WTC11 (cell line): ENCODE measurements at regions not wholly inside any gene's neighbourhood (a gene's known extent, or its start where the extent isn't known, plus 50 kb on each side); places are given as distances from the start of the nearest gene placed in this dataset.

Source experiments
- ATAC-seq: fragments of 200-7000 bp; cut with Tn5 transposase; 2 replicates; pipeline ENCODE4 v1.10.0; 2021; ENCODE audit warnings: mild to moderate bottlenecking, moderate library complexity
- CTCF ChIA-PET: fragments of 300-600 bp; sonication (Branson Sonifier 250); formaldehyde crosslinking; loops from one replicate; lab custom pipeline; 2021; ENCODE audit warnings: antibody characterized with exemption; lab: Charles Lee
- POLR2A ChIA-PET: fragments of 350-600 bp; sonication (Branson Sonifier 250); formaldehyde crosslinking; loops from one replicate; lab custom pipeline; 2021; ENCODE audit warnings: antibody characterized with exemption; lab: Charles Lee
- DNase-seq: peaks from one replicate; pipeline ENCODE4 v3.0.0; 2021; ENCODE audit warnings: low spot score
- H3K27ac Mint-ChIP-seq: 2 replicates; pipeline ENCODE4 v1.8.0; 2021; ENCODE audit warnings: mixed read lengths
- H3K27me3 Mint-ChIP-seq: 2 replicates; pipeline ENCODE4 v1.8.0; 2021; ENCODE audit warnings: low read depth, mild to moderate bottlenecking, moderate library complexity, mixed read lengths
- H3K36me3 Mint-ChIP-seq: 2 replicates; pipeline ENCODE4 v1.8.0; 2021; ENCODE audit warnings: mixed read lengths
- H3K4me1 Mint-ChIP-seq: 2 replicates; pipeline ENCODE4 v1.8.0; 2022; ENCODE audit warnings: mixed read lengths
- H3K4me3 Mint-ChIP-seq: 2 replicates; pipeline ENCODE4 v1.8.0; 2021; ENCODE audit warnings: mild to moderate bottlenecking, moderate library complexity, mixed read lengths
- H3K9me3 Mint-ChIP-seq: 2 replicates; pipeline ENCODE4 v1.8.0; 2021; ENCODE audit warnings: mixed read lengths
- ARID4B ChIP-seq: sonication (generic); formaldehyde crosslinking; IDR thresholded peaks from 2 replicates; pipeline ENCODE4 v1.8.0; 2023; ENCODE audit warnings: missing genetic modification reagents, mild to moderate bottlenecking, borderline replicate concordance
- ETV6 ChIP-seq: sonication (generic); formaldehyde crosslinking; IDR thresholded peaks from 2 replicates; pipeline ENCODE4 v1.8.1; 2022; ENCODE audit warnings: mild to moderate bottlenecking, missing genetic modification reagents
- FOXK1 ChIP-seq: sonication (generic); formaldehyde crosslinking; IDR thresholded peaks from 2 replicates; pipeline ENCODE4 v1.8.0; 2022; ENCODE audit warnings: mild to moderate bottlenecking, moderate library complexity, missing genetic modification reagents
- FOXP1 ChIP-seq: sonication (generic); formaldehyde crosslinking; IDR thresholded peaks from 2 replicates; pipeline ENCODE4 v1.8.0; 2022; ENCODE audit warnings: missing genetic modification reagents, mild to moderate bottlenecking, moderate library complexity, borderline replicate concordance
- HMGA2 ChIP-seq: fragments of 250-450 bp; sonication (Bioruptor Pico); IDR thresholded peaks from 2 replicates; pipeline ENCODE4 v1.4.0; 2021; ENCODE audit warnings: mild to moderate bottlenecking, moderate library complexity
- MLX ChIP-seq: sonication (generic); formaldehyde crosslinking; IDR thresholded peaks from 2 replicates; pipeline ENCODE4 v1.8.1; 2023; ENCODE audit warnings: mild to moderate bottlenecking, missing genetic modification reagents, moderate library complexity
- MYBL2 ChIP-seq: sonication (generic); formaldehyde crosslinking; IDR thresholded peaks from 2 replicates; pipeline ENCODE4 v1.8.1; 2023; ENCODE audit warnings: mild to moderate bottlenecking, moderate library complexity, missing genetic modification reagents
- NR2C2 ChIP-seq: sonication (generic); formaldehyde crosslinking; IDR thresholded peaks from 2 replicates; pipeline ENCODE4 v1.8.0; 2022; ENCODE audit warnings: mild to moderate bottlenecking, missing genetic modification reagents
- OVOL2 ChIP-seq: fragments of 250-450 bp; sonication (Bioruptor Pico); IDR thresholded peaks from 2 replicates; pipeline ENCODE4 v1.9.0; 2021; ENCODE audit warnings: mild to moderate bottlenecking, borderline replicate concordance
- PRRX2 ChIP-seq: fragments of 250-450 bp; sonication (Bioruptor Pico); IDR thresholded peaks from 2 replicates; pipeline ENCODE4 v1.8.0; 2021; ENCODE audit warnings: mild to moderate bottlenecking
- USF1 ChIP-seq: sonication (generic); formaldehyde crosslinking; IDR thresholded peaks from 2 replicates; pipeline ENCODE4 v1.8.0; 2022; ENCODE audit warnings: mild to moderate bottlenecking, missing genetic modification reagents
- ZBTB21 ChIP-seq: sonication (generic); formaldehyde crosslinking; IDR thresholded peaks from 2 replicates; pipeline ENCODE4 v1.8.1; 2023; ENCODE audit warnings: mild to moderate bottlenecking, missing genetic modification reagents, borderline replicate concordance
- ZNF219 ChIP-seq: sonication (generic); formaldehyde crosslinking; IDR thresholded peaks from 2 replicates; pipeline ENCODE4 v1.8.0; 2023; ENCODE audit warnings: missing genetic modification reagents, mild to moderate bottlenecking, borderline replicate concordance
- ZNF317 ChIP-seq: sonication (generic); formaldehyde crosslinking; IDR thresholded peaks from 2 replicates; pipeline ENCODE4 v1.8.1; 2023; ENCODE audit warnings: low read depth, mild to moderate bottlenecking, moderate library complexity, missing genetic modification reagents, borderline replicate concordance
- ZNF416 ChIP-seq: fragments of 250-450 bp; sonication (Bioruptor Pico); IDR thresholded peaks from 2 replicates; pipeline ENCODE4 v1.9.0; 2021; ENCODE audit warnings: mild to moderate bottlenecking, inconsistent platforms
- ZNF423 ChIP-seq: fragments of 250-450 bp; sonication (Bioruptor Pico); IDR thresholded peaks from 2 replicates; pipeline ENCODE4 v2.1.2; 2022; ENCODE audit warnings: mild to moderate bottlenecking, moderate library complexity
- ZNF425 ChIP-seq: fragments of 250-450 bp; sonication (Bioruptor Pico); conservative IDR thresholded peaks from 2 replicates; pipeline ENCODE4 v1.9.0; 2021; ENCODE audit warnings: mild to moderate bottlenecking
- TF ChIP-seq, protein P1 (sequence below): sonication (generic); formaldehyde crosslinking; IDR thresholded peaks from 2 replicates; pipeline ENCODE4 v1.8.0; 2023; ENCODE audit warnings: missing genetic modification reagents
- TF ChIP-seq, protein P2 (sequence below): fragments of 250-450 bp; sonication (Bioruptor Pico); IDR thresholded peaks from 2 replicates; pipeline ENCODE4 v1.9.0; 2021; ENCODE audit warnings: mild to moderate bottlenecking
- TF ChIP-seq, protein P3 (sequence below): fragments of 250-450 bp; sonication (Bioruptor Pico); IDR thresholded peaks from 2 replicates; pipeline ENCODE4 v1.8.0; 2021; ENCODE audit warnings: mild to moderate bottlenecking

- TF ChIP-seq USF1 (CRISPR knock-in tag) = no peak
- no peak for TF ChIP-seq ZNF219
- TF ChIP-seq, protein P1, sequence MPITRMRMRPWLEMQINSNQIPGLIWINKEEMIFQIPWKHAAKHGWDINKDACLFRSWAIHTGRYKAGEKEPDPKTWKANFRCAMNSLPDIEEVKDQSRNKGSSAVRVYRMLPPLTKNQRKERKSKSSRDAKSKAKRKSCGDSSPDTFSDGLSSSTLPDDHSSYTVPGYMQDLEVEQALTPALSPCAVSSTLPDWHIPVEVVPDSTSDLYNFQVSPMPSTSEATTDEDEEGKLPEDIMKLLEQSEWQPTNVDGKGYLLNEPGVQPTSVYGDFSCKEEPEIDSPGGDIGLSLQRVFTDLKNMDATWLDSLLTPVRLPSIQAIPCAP (CRISPR knock-in tag) = no peak
Measured at GRCh38 chr9:78101247-78101646, 69.6 kb upstream of the GNAQ start (continued).

DNA sequence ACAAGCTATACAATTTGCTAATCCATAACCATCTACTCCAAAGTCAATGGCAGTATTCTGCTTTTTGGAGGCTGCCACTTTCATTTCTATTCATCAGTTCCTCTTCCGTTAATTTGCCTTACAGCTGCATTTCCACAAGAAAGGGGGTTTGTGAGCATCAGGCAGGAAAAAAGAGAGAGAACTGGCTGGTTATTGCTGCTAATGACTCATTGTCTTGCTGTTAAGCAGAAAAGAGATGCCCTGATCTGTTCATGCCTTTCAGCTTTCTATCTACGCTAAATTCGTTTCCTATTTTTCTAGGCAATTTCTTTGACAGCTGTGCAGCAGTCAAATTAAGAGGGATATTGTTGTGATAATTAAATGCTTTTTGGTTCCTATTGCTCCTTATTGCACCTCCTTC lies 65.9 kb upstream of the GNAQ start:
- no peak for ATAC-seq
- no peak overlapping the region; the same call in 1 of the 2 replicates for H3K4me3 Mint-ChIP-seq
- TF ChIP-seq PRRX2 (CRISPR knock-in tag) (no peak), HMGA2 (CRISPR knock-in tag) (no peak), NR2C2 (CRISPR knock-in tag) (no peak), ETV6 (no peak), ARID4B (CRISPR knock-in tag) (no peak), ZNF423 (CRISPR knock-in tag) (no peak), MLX (CRISPR knock-in tag) (no peak), ZNF416 (CRISPR knock-in tag) (no peak)
- TF ChIP-seq, protein P2, sequence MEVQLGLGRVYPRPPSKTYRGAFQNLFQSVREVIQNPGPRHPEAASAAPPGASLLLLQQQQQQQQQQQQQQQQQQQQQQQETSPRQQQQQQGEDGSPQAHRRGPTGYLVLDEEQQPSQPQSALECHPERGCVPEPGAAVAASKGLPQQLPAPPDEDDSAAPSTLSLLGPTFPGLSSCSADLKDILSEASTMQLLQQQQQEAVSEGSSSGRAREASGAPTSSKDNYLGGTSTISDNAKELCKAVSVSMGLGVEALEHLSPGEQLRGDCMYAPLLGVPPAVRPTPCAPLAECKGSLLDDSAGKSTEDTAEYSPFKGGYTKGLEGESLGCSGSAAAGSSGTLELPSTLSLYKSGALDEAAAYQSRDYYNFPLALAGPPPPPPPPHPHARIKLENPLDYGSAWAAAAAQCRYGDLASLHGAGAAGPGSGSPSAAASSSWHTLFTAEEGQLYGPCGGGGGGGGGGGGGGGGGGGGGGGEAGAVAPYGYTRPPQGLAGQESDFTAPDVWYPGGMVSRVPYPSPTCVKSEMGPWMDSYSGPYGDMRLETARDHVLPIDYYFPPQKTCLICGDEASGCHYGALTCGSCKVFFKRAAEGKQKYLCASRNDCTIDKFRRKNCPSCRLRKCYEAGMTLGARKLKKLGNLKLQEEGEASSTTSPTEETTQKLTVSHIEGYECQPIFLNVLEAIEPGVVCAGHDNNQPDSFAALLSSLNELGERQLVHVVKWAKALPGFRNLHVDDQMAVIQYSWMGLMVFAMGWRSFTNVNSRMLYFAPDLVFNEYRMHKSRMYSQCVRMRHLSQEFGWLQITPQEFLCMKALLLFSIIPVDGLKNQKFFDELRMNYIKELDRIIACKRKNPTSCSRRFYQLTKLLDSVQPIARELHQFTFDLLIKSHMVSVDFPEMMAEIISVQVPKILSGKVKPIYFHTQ (CRISPR knock-in tag) = no peak
- no peaks in the 10 kb centered on the region for H3K36me3 Mint-ChIP-seq
- CTCF ChIA-PET = interaction anchor here (1.0 to 1.7 kb wide), 4 partner anchors 18 to 269 kb away, joined by 3 to 5 read pairs (median 3); no protein-coding TSS in a partner anchor
- H3K4me1 Mint-ChIP-seq = peaks cover 13% of the 10 kb centered on the region
- peaks cover 6% of the 10 kb centered on the region for H3K9me3 Mint-ChIP-seq
- POLR2A ChIA-PET = no interaction called here
- no peak for DNase-seq
- no peaks in the 10 kb centered on the region for H3K27me3 Mint-ChIP-seq
- H3K27ac Mint-ChIP-seq = no peak overlapping the region

DNA sequence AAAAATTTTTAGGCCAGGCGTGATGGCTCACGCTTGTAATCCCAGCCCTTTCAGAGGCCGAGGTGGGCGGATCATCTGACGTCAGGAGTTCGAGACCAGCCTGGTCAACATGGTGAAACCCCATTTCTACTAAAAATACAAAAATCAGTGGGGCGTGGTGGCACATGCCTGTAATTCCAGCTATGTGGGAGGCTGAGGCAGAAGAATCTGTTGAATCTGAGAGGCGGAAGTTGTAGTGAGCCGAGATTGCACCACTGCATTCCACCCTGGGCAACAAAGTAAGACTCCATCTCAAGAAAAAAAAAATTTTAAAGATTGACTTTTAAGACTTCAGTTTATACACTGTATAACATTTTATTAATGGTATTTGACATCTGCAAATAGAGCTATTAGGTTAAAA lies 60.1 kb upstream of the GNAQ start:
- CTCF ChIA-PET = no interaction called here
- TF ChIP-seq ZNF317 (CRISPR knock-in tag) = no peak
- TF ChIP-seq, protein P3, sequence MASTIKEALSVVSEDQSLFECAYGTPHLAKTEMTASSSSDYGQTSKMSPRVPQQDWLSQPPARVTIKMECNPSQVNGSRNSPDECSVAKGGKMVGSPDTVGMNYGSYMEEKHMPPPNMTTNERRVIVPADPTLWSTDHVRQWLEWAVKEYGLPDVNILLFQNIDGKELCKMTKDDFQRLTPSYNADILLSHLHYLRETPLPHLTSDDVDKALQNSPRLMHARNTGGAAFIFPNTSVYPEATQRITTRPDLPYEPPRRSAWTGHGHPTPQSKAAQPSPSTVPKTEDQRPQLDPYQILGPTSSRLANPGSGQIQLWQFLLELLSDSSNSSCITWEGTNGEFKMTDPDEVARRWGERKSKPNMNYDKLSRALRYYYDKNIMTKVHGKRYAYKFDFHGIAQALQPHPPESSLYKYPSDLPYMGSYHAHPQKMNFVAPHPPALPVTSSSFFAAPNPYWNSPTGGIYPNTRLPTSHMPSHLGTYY = no peak
- no peak for TF ChIP-seq MYBL2 (CRISPR knock-in tag)
- TF ChIP-seq ZNF425 = no peak
- TF ChIP-seq FOXK1 (CRISPR knock-in tag) = no peak
- TF ChIP-seq ZBTB21 = no peak
- TF ChIP-seq FOXP1 = no peak
- no peak for TF ChIP-seq OVOL2 (CRISPR knock-in tag)

More for the DNA sequence above, 60.1 kb upstream of the GNAQ start:
- H3K27ac Mint-ChIP-seq = no peak overlapping the region
- H3K4me3 Mint-ChIP-seq = no peak overlapping the region
- POLR2A ChIA-PET = no interaction called here
- H3K36me3 Mint-ChIP-seq = no peaks in the 10 kb centered on the region
- no peaks in the 10 kb centered on the region for H3K27me3 Mint-ChIP-seq
- no peaks in the 10 kb centered on the region for H3K4me1 Mint-ChIP-seq
- DNase-seq = no peak
- peaks cover 13% of the 10 kb centered on the region for H3K9me3 Mint-ChIP-seq
- no peak for ATAC-seq
